ENCODE measurements at regions not wholly inside any gene's neighbourhood (a gene's known extent, or its start where the extent isn't known, plus 50 kb on each side); places are given as distances from the start of the nearest gene placed in this dataset.

GRCh38 chr9:91126761-91127445 lies 234.8 kb downstream of the AUH start:
- DNase-seq (ENCODE audit: low read depth in 2 of 3, low spot score in 2 of 3): no peak

- no peak for DNase-seq (ENCODE audit: low read depth in 2 of 3, low spot score in 2 of 3)
These were observed 234.1 kb downstream of the AUH start for GRCh38 chr9:91127653-91128052.

- no peak for DNase-seq (ENCODE audit: low read depth in 2 of 3, low spot score in 2 of 3)
These were observed 230.9 kb downstream of the AUH start for GRCh38 chr9:91130796-91131318.

- DNase-seq (ENCODE audit: low read depth in 2 of 3, low spot score in 2 of 3): peak in 1 of 3 experiments; percentile 59
These were observed 230.3 kb downstream of the AUH start for GRCh38 chr9:91131433-91131839.

GRCh38 chr9:91132576-91133073 lies 229.1 kb downstream of the AUH start:
- no peak for DNase-seq (ENCODE audit: low read depth in 2 of 3, low spot score in 2 of 3)

- DNase-seq (ENCODE audit: low read depth in 2 of 3, low spot score in 2 of 3): no peak
These were observed 227.1 kb downstream of the AUH start for GRCh38 chr9:91134608-91135007.

- DNase-seq (ENCODE audit: low read depth in 2 of 3, low spot score in 2 of 3): no peak
These were observed 224.3 kb downstream of the AUH start for GRCh38 chr9:91137391-91137790.

- DNase-seq (ENCODE audit: low read depth in 2 of 3, low spot score in 2 of 3): no peak
These were observed 223.0 kb downstream of the AUH start for GRCh38 chr9:91138760-91139159.

GRCh38 chr9:91141407-91141965 lies 220.2 kb downstream of the AUH start:
- DNase-seq (ENCODE audit: low read depth in 2 of 3, low spot score in 2 of 3): no peak

GRCh38 chr9:91143162-91143561 lies 218.6 kb downstream of the AUH start:
- DNase-seq (ENCODE audit: low read depth in 2 of 3, low spot score in 2 of 3): no peak

GRCh38 chr9:91143642-91144041 lies 218.1 kb downstream of the AUH start:
- no peak for DNase-seq (ENCODE audit: low read depth in 2 of 3, low spot score in 2 of 3)

GRCh38 chr9:91144769-91145168 lies 216.9 kb downstream of the AUH start:
- no peak for DNase-seq (ENCODE audit: low read depth in 2 of 3, low spot score in 2 of 3)

- DNase-seq (ENCODE audit: low read depth in 2 of 3, low spot score in 2 of 3): no peak
These were observed 216.2 kb downstream of the AUH start for GRCh38 chr9:91145496-91145895.

- no peak for DNase-seq (ENCODE audit: low read depth in 2 of 3, low spot score in 2 of 3)
These were observed 215.2 kb downstream of the AUH start for GRCh38 chr9:91146391-91147019.

GRCh38 chr9:91147079-91147708 lies 214.5 kb downstream of the AUH start:
- no peak for DNase-seq (ENCODE audit: low read depth in 2 of 3, low spot score in 2 of 3)

- DNase-seq (ENCODE audit: low read depth in 2 of 3, low spot score in 2 of 3): no peak
These were observed 213.4 kb downstream of the AUH start for GRCh38 chr9:91148306-91148705.

- no peak for DNase-seq (ENCODE audit: low read depth in 2 of 3, low spot score in 2 of 3)
These were observed 211.3 kb downstream of the AUH start for GRCh38 chr9:91150273-91150997.

GRCh38 chr9:91150998-91151717 lies 210.6 kb downstream of the AUH start:
- DNase-seq (ENCODE audit: low read depth in 2 of 3, low spot score in 2 of 3): no peak

GRCh38 chr9:91151718-91152095 lies 210.0 kb downstream of the AUH start:
- no peak for DNase-seq (ENCODE audit: low read depth in 2 of 3, low spot score in 2 of 3)

GRCh38 chr9:91154686-91155085 lies 207.0 kb downstream of the AUH start:
- no peak for DNase-seq (ENCODE audit: low read depth in 2 of 3, low spot score in 2 of 3)

All from activated CD8-positive, alpha-beta memory T cell treated with anti-CD3 and anti-CD28 coated beads for 48 hours (primary cell).